Fibroblast of villous mesenchyme (primary cell): ENCODE measurements at regions not wholly inside any gene's neighbourhood (a gene's known extent, or its start where the extent isn't known, plus 50 kb on each side); places are given as distances from the start of the nearest gene placed in this dataset.

Experiments
- DNase-seq: peaks from one replicate; pipeline ENCODE4 v3.0.0-alpha.2; 2010; ENCODE audit warnings: low read depth
- H3K4me3 ChIP-seq: 2 replicates; pipeline ENCODE4 v1.5.1; 2011; ENCODE audit warnings: low read depth, mild to moderate bottlenecking, low read length
- TF ChIP-seq, protein P1 (sequence below): IDR thresholded peaks from 2 replicates; pipeline ENCODE4 v1.5.1; 2012; ENCODE audit warnings: low read depth, mild to moderate bottlenecking, low read length; ENCODE audit not compliant: insufficient read depth

DNA sequence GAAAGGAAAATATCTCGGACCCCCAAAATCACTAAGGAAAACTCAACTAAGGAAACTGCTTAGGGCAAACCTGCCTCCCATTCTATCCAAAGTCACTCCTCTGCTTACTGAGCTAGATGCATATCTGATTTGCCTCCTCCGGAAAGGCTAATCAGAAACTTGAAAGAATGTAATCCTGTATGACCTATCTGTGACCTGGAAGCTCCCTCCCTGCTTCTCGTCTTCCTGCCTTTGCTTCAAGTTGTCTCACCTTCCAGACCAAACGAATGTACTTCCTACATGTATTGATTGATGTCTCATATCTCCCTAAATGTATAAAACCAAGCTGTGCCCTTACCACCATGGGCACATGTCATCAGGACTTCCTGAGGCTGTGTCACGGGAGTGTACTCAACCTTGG lies 58.1 kb upstream of the SEC61G start:
- no peak overlapping the region for H3K4me3 ChIP-seq
- TF ChIP-seq, protein P1, sequence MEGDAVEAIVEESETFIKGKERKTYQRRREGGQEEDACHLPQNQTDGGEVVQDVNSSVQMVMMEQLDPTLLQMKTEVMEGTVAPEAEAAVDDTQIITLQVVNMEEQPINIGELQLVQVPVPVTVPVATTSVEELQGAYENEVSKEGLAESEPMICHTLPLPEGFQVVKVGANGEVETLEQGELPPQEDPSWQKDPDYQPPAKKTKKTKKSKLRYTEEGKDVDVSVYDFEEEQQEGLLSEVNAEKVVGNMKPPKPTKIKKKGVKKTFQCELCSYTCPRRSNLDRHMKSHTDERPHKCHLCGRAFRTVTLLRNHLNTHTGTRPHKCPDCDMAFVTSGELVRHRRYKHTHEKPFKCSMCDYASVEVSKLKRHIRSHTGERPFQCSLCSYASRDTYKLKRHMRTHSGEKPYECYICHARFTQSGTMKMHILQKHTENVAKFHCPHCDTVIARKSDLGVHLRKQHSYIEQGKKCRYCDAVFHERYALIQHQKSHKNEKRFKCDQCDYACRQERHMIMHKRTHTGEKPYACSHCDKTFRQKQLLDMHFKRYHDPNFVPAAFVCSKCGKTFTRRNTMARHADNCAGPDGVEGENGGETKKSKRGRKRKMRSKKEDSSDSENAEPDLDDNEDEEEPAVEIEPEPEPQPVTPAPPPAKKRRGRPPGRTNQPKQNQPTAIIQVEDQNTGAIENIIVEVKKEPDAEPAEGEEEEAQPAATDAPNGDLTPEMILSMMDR, result no peak

DNA sequence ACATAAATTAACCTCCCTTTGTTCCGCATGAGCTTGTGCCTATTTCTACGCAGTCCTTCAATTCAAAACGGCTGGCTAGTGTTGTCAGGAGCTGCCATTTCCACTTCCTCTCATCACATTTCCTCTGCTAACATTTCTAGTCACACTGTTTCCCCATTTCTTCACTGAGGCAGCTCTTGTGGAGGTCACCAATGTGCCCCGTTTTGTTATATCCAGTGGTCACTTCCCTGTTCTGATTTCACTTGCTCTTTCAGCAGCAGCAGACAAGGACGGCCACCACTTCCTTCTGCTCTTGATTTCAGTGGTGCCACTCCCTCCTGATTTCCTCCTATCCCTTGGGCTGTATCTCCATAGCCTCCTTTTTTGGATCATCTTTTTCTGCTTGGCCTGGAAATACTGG lies 64.8 kb upstream of the SEC61G start:
- no peak for DNase-seq
- TF ChIP-seq, protein P1, result no peak
- H3K4me3 ChIP-seq, result no peak overlapping the region

More for the DNA sequence above, 58.1 kb upstream of the SEC61G start:
- no peak for DNase-seq

DNA sequence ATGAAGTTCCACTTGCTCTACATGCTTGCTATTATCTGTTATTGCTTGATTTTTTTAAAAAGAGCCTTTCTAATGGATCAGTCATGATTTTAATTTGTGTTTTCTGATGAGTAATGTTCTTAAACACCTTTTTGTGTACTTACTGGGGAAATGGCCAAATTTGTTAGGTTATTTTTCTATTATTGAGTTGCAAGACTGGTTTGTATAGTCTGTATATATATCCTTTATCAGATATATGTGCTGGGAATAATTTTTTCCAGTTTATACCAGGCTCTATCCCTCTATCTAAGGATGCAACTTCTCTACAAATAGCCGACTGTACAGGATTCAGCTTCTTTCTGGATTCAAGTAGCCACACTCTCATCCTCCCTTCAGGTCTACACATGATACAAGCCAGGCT lies 65.6 kb upstream of the SEC61G start:
- TF ChIP-seq, protein P1, result no peak
- no peak overlapping the region for H3K4me3 ChIP-seq
- DNase-seq, result no peak

DNA sequence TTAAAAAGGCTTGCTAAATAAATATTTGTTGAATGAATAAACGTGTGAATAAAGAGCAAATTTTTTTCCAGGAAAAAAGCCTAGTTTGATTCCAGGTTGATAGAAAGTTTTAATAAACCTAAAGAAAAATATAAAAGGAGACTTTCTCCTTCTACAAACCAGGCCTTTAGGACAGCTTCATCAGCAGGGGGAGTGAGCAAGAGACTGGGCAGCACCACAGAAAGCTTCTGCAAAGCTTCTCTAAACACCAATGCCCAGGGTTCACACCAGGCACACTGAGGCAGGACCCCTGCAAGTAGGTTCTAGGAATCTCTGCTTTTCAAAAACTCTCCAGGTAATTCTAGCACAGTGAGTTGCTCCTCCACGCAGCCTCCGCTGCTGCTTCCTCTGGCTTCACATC lies 66.4 kb upstream of the SEC61G start:
- no peak for DNase-seq
- H3K4me3 ChIP-seq, result no peak overlapping the region
- TF ChIP-seq, protein P1, result no peak

DNA sequence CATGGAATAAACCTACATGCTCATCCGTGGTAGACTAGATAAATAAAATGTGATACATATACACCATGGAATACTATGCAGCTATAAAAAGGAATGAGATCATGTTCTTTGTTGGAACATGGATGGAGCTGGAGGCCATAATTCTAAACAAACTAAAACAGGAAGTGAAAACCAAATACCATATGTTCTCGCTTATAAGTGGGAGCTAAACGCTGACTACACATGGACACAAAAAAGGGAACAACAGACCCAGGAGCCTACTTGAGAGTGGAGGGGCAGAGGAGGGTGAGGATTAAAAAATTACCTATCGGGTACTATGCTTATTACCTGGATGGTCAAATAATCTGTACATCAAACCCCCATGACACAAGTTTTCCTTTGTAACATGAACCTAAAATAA lies 68.7 kb upstream of the SEC61G start:
- TF ChIP-seq, protein P1, result no peak
- no peak for DNase-seq
- no peak overlapping the region for H3K4me3 ChIP-seq

DNA sequence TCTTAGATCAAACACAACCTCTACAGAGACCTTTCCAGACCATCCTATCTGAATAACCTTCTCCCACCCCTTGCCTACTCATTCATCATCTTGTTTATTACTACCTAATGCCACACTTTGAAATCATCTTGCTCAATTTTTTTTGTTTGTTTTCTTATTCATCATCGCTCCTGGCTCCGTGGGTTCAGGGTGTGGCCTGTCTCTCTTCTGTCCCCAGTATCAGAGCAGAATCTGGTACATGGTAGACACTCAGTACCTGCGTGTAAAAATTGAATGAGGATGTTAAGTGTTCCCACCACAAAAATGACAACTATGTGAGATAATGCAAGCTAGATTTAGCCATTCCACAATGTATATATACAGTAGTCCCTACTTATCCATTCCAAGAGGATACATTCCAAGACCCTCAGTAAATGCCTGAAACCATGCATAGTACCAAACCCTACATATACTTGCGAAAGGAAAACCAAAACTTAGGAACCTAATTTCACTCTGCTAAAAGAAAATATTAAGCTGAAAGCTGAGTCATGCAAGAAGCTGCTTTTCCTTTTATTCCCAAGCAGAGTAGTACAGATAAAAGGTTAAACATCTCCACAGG lies 72.1 kb upstream of the SEC61G start:
- TF ChIP-seq, protein P1, result no peak
- H3K4me3 ChIP-seq, result no peak overlapping the region
- peak; percentile 17 for DNase-seq

DNA sequence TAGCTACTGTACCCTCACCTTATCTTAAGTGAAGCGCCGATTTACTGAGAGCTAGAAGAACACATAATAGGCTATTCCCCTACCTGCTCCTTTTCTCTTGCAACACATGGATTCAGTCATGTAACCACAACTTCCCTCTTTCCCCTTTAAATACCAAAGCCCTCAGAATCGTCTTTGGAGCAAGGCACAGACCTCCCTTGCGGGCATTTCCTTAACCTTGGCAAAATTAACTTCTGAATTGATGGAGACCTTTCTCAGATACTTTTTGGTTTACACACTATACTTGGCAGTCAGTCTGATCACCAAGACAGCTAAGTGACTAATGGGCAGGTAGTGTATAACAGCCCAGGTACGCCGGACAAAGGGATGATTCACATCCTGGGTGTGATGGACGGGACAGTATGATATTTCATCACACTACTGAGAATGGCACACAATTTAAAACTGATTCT lies 72.7 kb upstream of the SEC61G start:
- TF ChIP-seq, protein P1, result no peak
- H3K4me3 ChIP-seq, result no peak overlapping the region
- DNase-seq, result no peak
